NB4 (cell line): ENCODE measurements at regions not wholly inside any gene's neighbourhood (a gene's known extent, or its start where the extent isn't known, plus 50 kb on each side); places are given as distances from the start of the nearest gene placed in this dataset.
"Not testable (repeated sequence)": the region's sequence is repeated elsewhere in the genome, so short reads cannot be mapped to it uniquely, and the experiment has no call there.

ENCODE experiments used
- DNase-seq: peaks from one replicate; pipeline ENCODE4 v3.0.0; 2010; ENCODE audit warnings: low read depth
- H3K4me3 ChIP-seq: one replicate; pipeline ENCODE4 v1.5.1; 2011; ENCODE audit warnings: mild to moderate bottlenecking, low read depth, low read length, moderate library complexity
- MYC ChIP-seq: IDR thresholded peaks from 2 replicates; pipeline ENCODE4 v1.6.1; 2011; ENCODE audit warnings: low read depth, low read length
- POLR2A ChIP-seq: IDR thresholded peaks from 2 replicates; pipeline ENCODE4 v1.6.1; 2011; ENCODE audit warnings: mild to moderate bottlenecking; ENCODE audit not compliant: insufficient read length; ENCODE audit errors: extremely low read depth
- TF ChIP-seq, protein P1 (sequence below): IDR thresholded peaks from 2 replicates; pipeline ENCODE4 v1.6.1; 2011; ENCODE audit warnings: low read depth, low read length
- TF ChIP-seq, protein P2 (sequence below): IDR thresholded peaks from one replicate; pipeline ENCODE4 v1.5.1; 2012; ENCODE audit warnings: low read depth, low read length

DNA sequence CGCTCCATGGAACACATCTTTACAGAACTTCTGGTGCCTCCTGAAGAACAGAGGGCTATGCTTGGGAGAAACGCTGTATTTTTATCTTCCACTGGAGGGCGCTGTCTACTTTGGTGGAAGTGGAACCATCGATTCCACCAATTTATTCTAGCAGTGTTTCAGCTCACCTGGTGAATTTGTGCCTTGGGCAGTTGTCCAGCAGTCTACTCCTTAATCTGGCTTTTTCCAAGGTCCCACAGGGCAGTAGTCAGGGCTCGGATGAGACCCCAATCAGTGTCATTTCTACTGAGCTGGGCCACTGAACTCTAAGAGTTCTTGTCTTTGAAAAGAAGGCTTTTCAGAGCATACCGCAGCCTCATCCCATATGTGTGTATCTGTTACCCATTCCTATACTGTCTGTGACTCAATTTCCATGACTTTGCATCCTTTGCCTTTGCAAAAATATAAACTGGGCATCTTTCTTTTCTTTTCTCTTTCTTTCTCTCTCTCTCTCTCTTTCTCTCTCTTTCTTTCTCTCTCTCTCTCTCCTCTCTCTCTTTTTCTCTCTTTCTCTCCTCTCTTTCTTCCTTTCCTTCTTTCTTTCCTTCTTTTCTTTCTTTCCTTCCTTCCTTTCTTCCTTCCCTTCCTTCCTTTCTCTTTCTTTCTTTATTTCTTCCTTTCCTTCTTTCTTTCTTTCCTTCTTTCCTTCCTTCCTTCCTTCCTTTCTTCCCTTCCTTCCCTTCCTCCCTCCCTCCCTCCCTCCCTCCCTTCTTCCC, 138.4 kb upstream of the ZNF618 start:
- DNase-seq = peak; percentile 67
- no peak overlapping the region for H3K4me3 ChIP-seq
- TF ChIP-seq POLR2A (no peak), MYC (no peak)
- TF ChIP-seq, protein P1, sequence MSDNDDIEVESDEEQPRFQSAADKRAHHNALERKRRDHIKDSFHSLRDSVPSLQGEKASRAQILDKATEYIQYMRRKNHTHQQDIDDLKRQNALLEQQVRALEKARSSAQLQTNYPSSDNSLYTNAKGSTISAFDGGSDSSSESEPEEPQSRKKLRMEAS = no peak
- TF ChIP-seq, protein P2, sequence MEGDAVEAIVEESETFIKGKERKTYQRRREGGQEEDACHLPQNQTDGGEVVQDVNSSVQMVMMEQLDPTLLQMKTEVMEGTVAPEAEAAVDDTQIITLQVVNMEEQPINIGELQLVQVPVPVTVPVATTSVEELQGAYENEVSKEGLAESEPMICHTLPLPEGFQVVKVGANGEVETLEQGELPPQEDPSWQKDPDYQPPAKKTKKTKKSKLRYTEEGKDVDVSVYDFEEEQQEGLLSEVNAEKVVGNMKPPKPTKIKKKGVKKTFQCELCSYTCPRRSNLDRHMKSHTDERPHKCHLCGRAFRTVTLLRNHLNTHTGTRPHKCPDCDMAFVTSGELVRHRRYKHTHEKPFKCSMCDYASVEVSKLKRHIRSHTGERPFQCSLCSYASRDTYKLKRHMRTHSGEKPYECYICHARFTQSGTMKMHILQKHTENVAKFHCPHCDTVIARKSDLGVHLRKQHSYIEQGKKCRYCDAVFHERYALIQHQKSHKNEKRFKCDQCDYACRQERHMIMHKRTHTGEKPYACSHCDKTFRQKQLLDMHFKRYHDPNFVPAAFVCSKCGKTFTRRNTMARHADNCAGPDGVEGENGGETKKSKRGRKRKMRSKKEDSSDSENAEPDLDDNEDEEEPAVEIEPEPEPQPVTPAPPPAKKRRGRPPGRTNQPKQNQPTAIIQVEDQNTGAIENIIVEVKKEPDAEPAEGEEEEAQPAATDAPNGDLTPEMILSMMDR = peak; percentile 71

GRCh38 chr9:113738496-113738892, 137.6 kb upstream of the ZNF618 start:
- TF ChIP-seq, protein P1 = no peak
- no peak for DNase-seq
- no peak overlapping the region for H3K4me3 ChIP-seq

DNA sequence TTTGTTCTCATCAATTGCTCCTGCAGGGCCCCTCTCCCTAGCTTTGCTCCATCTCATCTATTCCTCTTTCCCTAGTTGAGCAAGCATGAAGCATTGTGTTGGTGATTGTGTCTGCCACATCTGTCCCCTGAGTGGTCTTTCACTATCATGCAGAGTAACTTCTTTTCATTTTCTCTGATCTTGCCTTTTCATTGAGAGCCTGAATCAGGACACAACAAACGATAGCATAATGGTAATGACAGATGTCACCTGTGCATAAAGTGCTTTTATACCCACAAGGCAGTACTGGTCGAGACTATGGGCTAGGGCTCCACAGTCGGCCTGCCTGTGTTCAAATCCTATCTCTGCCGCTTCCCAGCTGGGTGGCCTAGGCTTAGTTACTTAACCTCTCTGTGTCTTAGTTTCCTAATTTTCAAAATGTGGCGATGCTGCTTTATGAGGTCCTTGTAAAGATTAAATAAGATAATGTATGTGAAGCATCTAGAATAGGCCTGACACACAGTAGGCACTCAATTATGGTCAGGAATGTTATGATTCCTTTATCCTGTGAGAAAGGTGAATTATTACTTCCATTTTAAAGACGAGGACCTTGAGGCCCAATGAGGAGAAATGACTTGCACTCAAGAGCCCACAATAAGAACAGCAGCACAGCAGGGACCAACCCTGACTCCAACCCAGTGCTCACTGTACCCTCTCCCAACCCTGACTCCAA, 137.1 kb upstream of the ZNF618 start:
- no peak overlapping the region for H3K4me3 ChIP-seq
- peak; percentile 28 for DNase-seq
- TF ChIP-seq, protein P1 = no peak
- TF ChIP-seq, protein P2 = no peak
- no peak for TF ChIP-seq MYC
- no peak for TF ChIP-seq POLR2A

DNA sequence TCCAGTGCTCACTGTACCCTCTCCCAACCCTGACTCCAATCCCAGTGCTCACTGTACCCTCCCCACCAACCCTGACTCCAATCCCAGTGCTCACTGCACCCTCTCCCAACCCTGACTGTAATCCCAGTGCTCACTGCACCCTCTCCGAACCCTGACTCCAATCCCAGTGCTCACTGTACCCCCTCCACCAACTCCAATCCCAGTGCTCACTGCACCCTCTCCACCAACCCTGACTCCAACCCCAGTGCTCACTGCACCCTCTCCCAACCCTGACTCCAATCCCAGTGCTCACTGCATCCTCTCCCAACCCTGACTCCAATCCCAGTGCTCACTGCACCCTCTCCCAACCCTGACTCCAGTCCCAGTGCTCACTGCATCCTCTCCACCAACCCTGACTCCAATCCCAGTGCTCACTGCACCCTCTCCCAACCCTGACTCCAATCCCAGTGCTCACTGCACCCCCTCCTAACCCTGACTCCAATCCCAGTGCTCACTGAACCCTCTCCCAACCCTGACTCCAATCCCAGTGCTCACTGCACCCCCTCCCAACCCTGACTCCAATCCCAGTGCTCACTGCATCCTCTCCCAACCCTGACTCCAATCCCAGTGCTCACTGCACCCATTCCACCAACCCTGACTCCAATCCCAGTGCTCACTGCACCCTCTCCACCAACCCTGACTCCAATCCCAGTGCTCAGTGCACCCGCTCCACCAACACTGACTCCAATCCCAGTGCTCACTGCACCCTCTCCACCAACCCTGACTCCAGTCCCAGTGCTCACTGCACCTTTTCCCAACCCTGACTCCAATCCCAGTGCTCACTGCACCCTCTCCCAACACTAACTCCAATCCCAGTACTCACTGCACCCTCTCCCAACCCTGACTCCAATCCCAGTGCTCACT, 136.3 kb upstream of the ZNF618 start:
- DNase-seq = not testable (repeated sequence)

GRCh38 chr9:113740508-113741500, 135.3 kb upstream of the ZNF618 start:
- not testable (repeated sequence) for DNase-seq, H3K4me3 ChIP-seq

More for the DNA sequence above, 136.3 kb upstream of the ZNF618 start:
- H3K4me3 ChIP-seq = not testable (repeated sequence)

- no peak for DNase-seq
- TF ChIP-seq POLR2A = no peak
- TF ChIP-seq, protein P1 = no peak
- TF ChIP-seq MYC = no peak
- TF ChIP-seq, protein P2 = no peak
- H3K4me3 ChIP-seq = no peak overlapping the region
Observed at GRCh38 chr9:113741886-113742854, 133.9 kb upstream of the ZNF618 start.
